Suprapubic skin (tissue), 4 donors: ENCODE measurements at regions not wholly inside any gene's neighbourhood (a gene's known extent, or its start where the extent isn't known, plus 50 kb on each side); places are given as distances from the start of the nearest gene placed in this dataset.

Experiments
- EP300 ChIP-seq: sonication (generic); formaldehyde crosslinking; IDR thresholded peaks from one replicate; pipeline ENCODE4 v1.6.1; 2017; ENCODE audit warnings: antibody characterized with exemption
- POLR2A ChIP-seq, 2 donors: fragments of 450-650 bp; IDR thresholded peaks; one replicate each; pipeline ENCODE4 v1.6.1; 2017; ENCODE audit warnings: antibody characterized with exemption in 2 of 2, mild to moderate bottlenecking in 2 of 2, moderate library complexity in 2 of 2
- POLR2AphosphoS5 ChIP-seq, 3 donors: sonication (generic); formaldehyde crosslinking; IDR thresholded peaks; one replicate each; pipeline ENCODE4 v1.6.1; 2017; ENCODE audit warnings: antibody characterized with exemption in 3 of 3
- TF ChIP-seq, protein P1 (sequence below), 2 donors: fragments of 200-600 bp in 1 of 2; fragments of 450-650 bp in 1 of 2; sonication (generic) in 1 of 2; IDR thresholded peaks; one replicate each; pipeline ENCODE4 v1.5.1; 2016 to 2019; ENCODE audit warnings: antibody characterized with exemption in 2 of 2, mild to moderate bottlenecking in 1 of 2, moderate library complexity in 1 of 2

DNA sequence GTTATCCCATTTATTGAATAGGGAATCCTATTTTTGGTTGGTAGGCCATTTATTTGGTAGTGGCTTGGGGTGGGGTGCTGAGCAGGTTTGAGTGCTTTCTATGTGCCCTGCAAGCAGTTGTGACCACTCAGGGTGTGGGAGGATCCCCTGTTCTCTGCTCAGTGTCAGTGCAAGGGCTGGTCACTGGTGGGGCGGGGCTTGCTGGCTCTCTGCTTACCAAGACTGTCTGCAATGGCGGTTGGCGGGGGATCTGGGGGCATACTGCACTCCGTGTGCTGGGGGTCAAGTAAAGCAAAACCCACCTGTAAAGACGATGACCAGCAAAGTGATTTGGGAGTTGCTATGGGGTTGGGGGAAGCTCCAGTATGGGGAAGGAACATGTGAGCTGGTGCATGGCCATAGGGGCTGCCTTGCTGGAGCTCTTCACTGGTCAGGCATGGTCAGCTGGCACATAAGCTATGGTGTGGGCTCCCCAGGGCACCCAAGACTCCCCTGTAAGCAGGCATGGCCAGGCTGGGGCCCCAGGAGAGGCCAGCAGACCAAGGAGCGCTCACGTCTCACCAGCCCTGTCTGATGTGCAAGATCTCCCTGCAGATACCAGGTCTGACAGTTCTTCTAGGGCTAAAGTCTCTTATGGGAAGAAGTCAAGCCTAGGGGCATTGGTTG lies 83.0 kb upstream of the GRXCR1 start:
- TF ChIP-seq, protein P1, sequence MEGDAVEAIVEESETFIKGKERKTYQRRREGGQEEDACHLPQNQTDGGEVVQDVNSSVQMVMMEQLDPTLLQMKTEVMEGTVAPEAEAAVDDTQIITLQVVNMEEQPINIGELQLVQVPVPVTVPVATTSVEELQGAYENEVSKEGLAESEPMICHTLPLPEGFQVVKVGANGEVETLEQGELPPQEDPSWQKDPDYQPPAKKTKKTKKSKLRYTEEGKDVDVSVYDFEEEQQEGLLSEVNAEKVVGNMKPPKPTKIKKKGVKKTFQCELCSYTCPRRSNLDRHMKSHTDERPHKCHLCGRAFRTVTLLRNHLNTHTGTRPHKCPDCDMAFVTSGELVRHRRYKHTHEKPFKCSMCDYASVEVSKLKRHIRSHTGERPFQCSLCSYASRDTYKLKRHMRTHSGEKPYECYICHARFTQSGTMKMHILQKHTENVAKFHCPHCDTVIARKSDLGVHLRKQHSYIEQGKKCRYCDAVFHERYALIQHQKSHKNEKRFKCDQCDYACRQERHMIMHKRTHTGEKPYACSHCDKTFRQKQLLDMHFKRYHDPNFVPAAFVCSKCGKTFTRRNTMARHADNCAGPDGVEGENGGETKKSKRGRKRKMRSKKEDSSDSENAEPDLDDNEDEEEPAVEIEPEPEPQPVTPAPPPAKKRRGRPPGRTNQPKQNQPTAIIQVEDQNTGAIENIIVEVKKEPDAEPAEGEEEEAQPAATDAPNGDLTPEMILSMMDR (IDR thresholded peaks at IDR 0.05) = no peak
- TF ChIP-seq POLR2A (IDR thresholded peaks at IDR 0.05) (no peak), EP300 (no peak), POLR2AphosphoS5 (IDR thresholded peaks at IDR 0.05) (no peak)
